SJSA1 (cell line): ENCODE measurements at regions not wholly inside any gene's neighbourhood (a gene's known extent, or its start where the extent isn't known, plus 50 kb on each side); places are given as distances from the start of the nearest gene placed in this dataset.

ENCODE experiments used
- DNase-seq, 2 experiments: peaks; one replicate each; pipeline ENCODE4 v3.0.0-alpha.2; 2015 to 2020; ENCODE audit warnings: low spot score in 2 of 2, low read depth in 1 of 2
- H3K27ac ChIP-seq: fragments of 250-450 bp; sonication (Bioruptor Pico); 2 replicates; pipeline ENCODE4 v1.5.1; 2020; ENCODE audit warnings: mild to moderate bottlenecking, moderate library complexity
- H3K27me3 ChIP-seq: fragments of 250-450 bp; sonication (Bioruptor Pico); replicated peaks from 2 replicates; pipeline ENCODE4 v1.5.1; 2020; ENCODE audit warnings: mild to moderate bottlenecking, moderate library complexity
- H3K36me3 ChIP-seq: fragments of 250-450 bp; sonication (Bioruptor Pico); 2 replicates; pipeline ENCODE4 v1.5.1; 2020; ENCODE audit warnings: mild to moderate bottlenecking
- H3K4me1 ChIP-seq: fragments of 250-450 bp; sonication (Bioruptor Pico); replicated peaks from 2 replicates; pipeline ENCODE4 v1.6.1; 2021; ENCODE audit warnings: mild to moderate bottlenecking
- H3K4me3 ChIP-seq: fragments of 250-450 bp; sonication (Bioruptor Pico); 2 replicates; pipeline ENCODE4 v1.5.1; 2020; ENCODE audit warnings: mild to moderate bottlenecking
- H3K9me3 ChIP-seq: fragments of 250-450 bp; sonication (Bioruptor Pico); replicated peaks from 2 replicates; pipeline ENCODE4 v1.5.1; 2020; ENCODE audit warnings: mild to moderate bottlenecking

DNA sequence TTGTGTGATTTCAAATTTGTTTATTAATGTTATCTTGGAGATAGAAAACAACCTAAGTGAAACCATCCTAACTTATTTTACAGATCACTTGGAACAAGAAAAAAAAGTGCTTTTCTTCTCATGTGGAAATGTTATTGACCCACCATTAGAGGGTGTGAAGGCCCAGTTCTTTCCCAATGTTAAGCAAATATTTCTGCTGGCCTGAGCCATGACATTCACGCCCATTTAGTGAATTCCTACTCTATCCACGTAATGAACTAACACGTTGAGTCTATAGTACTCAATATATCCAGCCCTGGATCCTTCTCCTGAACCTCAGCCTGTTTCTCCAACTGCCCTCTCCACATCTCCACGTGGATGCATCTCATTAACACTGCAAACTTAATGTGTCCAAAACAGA, 180.6 kb upstream of the ZFP64 start:
- H3K4me3 ChIP-seq: no peak overlapping the region
- no peak overlapping the region for H3K27ac ChIP-seq
- H3K4me1 ChIP-seq: no peaks in the 10 kb centered on the region
- no peaks in the 10 kb centered on the region for H3K27me3 ChIP-seq
- H3K9me3 ChIP-seq: no peaks in the 10 kb centered on the region
- H3K36me3 ChIP-seq: no peaks in the 10 kb centered on the region
- no peak for DNase-seq

DNA sequence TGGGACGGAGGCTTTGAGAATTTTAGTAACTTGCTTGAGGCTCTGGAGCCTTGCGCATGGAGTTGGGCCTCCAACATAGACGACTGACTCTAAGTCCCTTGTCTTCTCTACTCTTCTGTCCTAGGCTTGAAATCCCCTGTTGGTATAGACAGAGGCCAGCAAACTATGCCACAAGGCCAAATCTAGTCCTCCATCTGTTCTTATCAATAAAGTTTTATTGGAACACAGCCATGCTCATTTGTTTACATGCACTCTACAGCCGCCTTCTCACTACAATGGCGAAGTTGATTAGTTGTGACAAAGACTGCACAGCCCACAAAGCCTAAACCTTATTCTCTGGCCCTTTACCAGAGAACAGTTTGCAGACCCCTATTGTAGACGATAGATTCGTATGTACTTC, 174.1 kb upstream of the ZFP64 start:
- H3K27ac ChIP-seq: no peak overlapping the region
- H3K36me3 ChIP-seq: no peaks in the 10 kb centered on the region
- no peak for DNase-seq
- no peaks in the 10 kb centered on the region for H3K9me3 ChIP-seq
- no peaks in the 10 kb centered on the region for H3K27me3 ChIP-seq
- H3K4me1 ChIP-seq: no peaks in the 10 kb centered on the region
- H3K4me3 ChIP-seq: no peak overlapping the region

DNA sequence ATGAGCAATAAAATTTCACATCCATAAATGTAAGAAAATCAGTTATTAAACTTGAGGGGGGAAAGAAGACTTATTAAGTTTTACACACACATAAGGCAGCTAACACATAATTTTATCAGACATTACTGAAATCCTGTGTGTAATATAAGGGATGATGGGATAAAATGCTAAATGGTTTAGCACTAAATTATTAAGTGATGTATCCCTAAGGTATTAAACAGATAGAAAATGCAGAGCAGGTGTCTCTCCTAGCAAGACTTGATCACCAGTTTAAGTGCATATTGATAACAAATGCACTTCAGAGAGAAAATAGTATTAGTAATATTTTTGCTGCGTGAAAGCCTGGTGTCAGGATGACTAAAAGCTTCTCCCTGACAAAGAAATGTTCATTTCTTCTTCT, 172.8 kb upstream of the ZFP64 start:
- Histone ChIP-seq H3K4me1 (no peaks in the 10 kb centered on the region), H3K9me3 (no peaks in the 10 kb centered on the region), H3K4me3 (no peak overlapping the region), H3K27me3 (0 out of 2 replicates have a peak, but pooled peaks cover 2% of the 10 kb centered on the region), H3K36me3 (no peaks in the 10 kb centered on the region), H3K27ac (no peak overlapping the region)
- DNase-seq: no peak

DNA sequence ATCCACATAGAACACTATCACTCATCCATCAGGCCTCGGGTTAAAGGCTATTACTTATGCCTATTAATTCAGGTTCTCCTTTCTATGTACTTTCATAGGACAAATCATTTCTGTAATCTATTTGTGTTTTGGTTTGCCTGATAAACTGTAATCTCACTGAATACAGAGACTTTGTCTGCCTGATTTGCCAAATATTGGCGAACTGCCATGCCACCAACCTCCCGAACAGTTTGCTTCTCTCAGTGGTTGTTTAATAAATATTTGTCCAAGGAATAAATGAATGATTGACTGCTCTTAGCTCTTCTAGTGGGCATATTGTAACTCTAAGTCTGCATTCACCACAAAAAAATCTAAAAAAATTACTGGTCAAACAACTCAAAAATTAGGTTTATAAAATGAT, 170.1 kb upstream of the ZFP64 start:
- Histone ChIP-seq H3K4me3 (no peak overlapping the region), H3K27ac (no peak overlapping the region), H3K27me3 (0 out of 2 replicates have a peak, but pooled peaks cover 2% of the 10 kb centered on the region), H3K4me1 (no peaks in the 10 kb centered on the region), H3K36me3 (no peaks in the 10 kb centered on the region), H3K9me3 (no peaks in the 10 kb centered on the region)
- no peak for DNase-seq

DNA sequence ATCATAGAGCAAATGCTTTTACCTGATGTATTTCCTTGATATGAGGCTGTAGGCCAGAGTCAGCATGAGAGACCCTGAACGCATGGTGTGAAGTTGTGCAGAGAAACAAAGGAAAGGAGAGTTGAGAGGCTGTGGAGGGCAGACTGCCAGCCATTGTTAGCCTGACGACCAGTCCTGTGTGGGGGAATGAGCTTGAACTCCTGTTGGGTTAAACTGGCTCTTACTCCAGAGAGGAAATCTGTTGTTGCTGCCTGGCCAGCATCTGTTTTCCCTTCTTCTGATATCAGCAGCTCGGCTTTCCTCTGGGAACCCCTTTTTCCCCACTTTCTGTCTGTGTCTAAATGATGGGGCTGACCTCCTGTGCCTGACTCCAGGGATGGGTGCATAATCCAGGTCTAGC, 158.2 kb upstream of the ZFP64 start:
- no peaks in the 10 kb centered on the region for H3K9me3 ChIP-seq
- H3K27ac ChIP-seq: no peak overlapping the region
- H3K36me3 ChIP-seq: no peaks in the 10 kb centered on the region
- no peaks in the 10 kb centered on the region for H3K4me1 ChIP-seq
- no peak for DNase-seq
- H3K4me3 ChIP-seq: no peak overlapping the region
- H3K27me3 ChIP-seq: no peaks in the 10 kb centered on the region

DNA sequence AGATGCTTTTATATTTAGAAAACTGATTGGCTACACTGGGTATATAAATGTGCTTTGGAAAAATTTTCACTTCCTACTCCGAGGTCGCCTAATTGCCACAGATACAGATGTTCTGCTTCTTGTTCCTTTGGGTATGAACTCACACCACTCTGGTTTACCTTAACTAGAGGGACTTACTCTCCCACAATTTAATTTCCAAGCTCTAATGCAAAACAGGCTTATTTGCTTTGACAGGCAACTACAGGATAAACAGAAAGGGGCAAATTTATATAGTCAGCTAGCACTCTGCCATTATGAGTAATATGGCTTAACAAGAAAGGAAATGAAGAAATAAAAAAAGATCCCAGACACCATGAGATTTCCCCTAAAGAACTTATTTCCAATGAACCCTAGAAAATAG, 156.9 kb upstream of the ZFP64 start:
- Histone ChIP-seq H3K27ac (no peak overlapping the region), H3K4me3 (no peak overlapping the region), H3K36me3 (no peaks in the 10 kb centered on the region), H3K4me1 (no peaks in the 10 kb centered on the region), H3K27me3 (no peaks in the 10 kb centered on the region), H3K9me3 (no peaks in the 10 kb centered on the region)
- no peak for DNase-seq

DNA sequence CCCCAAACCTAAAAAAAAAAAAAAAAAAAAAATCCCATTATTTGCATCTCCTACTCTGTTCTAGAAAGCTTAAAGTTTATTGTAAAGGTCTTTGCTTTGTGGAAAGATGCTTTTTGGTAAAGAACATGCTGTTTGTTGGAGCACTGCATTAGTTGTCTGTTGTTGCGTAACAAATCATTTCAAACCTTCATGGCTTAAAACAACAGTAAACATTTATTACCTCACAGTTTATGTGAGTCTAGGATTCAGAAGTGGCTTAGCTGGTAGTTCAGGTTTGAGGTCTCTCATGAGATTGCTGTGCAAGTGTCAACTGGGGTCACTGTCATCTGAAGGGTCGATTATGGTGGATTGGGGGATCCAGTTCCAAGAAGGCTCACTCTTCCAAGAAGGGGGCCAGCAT, 155.2 kb upstream of the ZFP64 start:
- no peak overlapping the region for H3K4me3 ChIP-seq
- H3K27ac ChIP-seq: no peak overlapping the region
- DNase-seq: no peak
- no peaks in the 10 kb centered on the region for H3K4me1 ChIP-seq
- no peaks in the 10 kb centered on the region for H3K36me3 ChIP-seq
- H3K9me3 ChIP-seq: no peaks in the 10 kb centered on the region
- H3K27me3 ChIP-seq: no peaks in the 10 kb centered on the region

DNA sequence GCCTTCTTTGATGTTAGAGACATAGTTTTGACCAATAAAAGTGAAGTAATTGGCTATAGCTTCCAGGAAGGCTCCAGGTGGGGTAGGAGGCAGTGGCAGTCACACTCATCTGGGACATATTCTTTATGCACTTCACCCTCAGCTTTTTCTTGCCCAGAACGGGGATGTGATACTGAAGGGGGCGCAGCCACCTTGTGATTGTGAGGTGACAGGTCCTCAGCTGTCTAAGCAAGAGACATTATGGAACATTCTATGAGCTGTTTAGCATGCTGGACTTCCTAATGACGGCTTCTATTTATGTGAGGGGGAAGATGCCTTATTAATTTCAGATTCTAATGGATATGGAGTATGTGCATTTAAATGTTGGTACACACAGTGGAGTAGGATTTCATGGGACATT, 151.3 kb upstream of the ZFP64 start:
- no peaks in the 10 kb centered on the region for H3K9me3 ChIP-seq
- H3K4me3 ChIP-seq: no peak overlapping the region
- no peaks in the 10 kb centered on the region for H3K27me3 ChIP-seq
- H3K27ac ChIP-seq: no peak overlapping the region
- no peak for DNase-seq
- H3K36me3 ChIP-seq: no peaks in the 10 kb centered on the region
- no peaks in the 10 kb centered on the region for H3K4me1 ChIP-seq

DNA sequence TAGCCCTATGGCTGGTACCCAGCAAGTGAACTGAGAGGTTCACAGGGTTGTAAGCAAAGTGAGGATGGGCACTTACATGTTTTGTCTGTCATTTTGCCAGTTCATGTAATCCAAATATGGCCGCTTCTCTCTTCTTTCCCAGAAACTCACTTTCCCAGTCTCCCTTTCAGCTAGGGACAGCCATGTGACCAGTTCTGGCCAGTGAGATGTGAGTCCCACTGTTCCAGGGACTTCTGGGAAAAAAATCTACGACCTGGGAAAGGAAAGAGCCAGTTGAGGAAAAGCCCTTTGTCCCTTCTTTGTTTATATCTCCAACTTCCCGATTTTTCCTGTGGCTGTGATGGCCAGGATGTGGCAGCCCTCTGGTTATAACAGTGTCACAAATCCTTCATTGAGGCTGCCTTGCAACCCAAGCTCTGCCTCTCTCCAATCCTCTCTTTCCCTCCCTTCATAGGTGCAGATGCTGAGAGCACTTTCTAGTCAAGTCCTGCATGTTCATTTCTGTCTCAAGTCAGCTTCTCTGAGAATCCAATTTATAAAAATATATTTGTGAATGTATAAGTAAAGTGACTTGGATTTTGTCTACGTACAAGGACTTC, 148.6 kb upstream of the ZFP64 start:
- Histone ChIP-seq H3K4me3 (no peak overlapping the region), H3K9me3 (no peaks in the 10 kb centered on the region), H3K36me3 (no peaks in the 10 kb centered on the region), H3K27ac (no peak overlapping the region), H3K4me1 (no peaks in the 10 kb centered on the region), H3K27me3 (no peaks in the 10 kb centered on the region)
- no peak for DNase-seq

DNA sequence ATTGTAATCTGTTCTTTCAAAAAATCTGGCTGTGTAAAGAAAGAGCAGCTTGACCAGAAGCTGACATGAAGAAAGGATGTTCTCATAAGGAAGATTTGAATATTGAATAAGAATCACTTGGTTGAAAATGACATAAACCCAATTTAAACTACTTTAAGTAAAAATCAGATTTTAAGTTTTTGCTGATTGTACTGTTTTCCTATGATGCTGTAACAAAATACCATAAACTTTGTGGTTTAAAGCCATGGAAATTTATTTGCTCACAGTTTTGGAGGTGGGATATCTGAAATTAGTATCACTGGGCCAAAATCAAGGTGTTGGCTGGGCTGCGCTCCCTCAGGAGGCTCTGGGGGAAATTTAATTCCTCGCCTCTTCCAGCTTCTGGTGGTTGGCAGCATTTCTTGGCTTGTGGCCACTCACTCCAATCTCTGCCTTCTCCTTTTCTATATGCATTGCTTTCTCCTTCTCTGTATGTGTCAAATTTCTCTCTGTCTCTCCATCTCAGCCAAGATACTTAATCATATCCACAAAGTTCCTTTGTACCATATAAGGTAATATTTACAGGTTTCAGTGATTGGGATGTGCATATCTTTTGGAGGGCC, 141.2 kb upstream of the ZFP64 start:
- Histone ChIP-seq H3K36me3 (no peaks in the 10 kb centered on the region), H3K9me3 (no peaks in the 10 kb centered on the region; the same call in 1 of the 2 replicates), H3K27ac (no peak overlapping the region), H3K4me3 (no peak overlapping the region), H3K4me1 (no peaks in the 10 kb centered on the region), H3K27me3 (no peaks in the 10 kb centered on the region)
- DNase-seq: no peak

DNA sequence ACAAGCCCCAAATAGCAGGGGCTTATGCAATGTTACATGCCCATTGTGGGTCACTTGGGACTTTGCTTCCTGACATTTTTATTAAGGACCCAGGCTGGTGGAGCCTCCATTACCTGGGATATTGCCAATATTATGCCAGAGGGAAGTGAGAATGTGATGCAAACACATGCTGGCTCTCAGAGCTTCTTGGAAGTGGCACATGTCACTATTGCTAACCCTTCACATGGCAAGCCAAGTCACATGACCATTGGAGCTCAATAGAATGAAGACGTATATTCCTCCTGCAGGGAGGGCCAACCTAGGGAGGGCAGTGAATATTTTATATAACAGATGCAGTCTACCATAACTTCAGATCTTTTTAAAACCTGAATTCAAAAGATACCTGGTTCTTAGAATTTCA, 140.7 kb upstream of the ZFP64 start:
- DNase-seq: no peak
- Histone ChIP-seq H3K4me1 (no peaks in the 10 kb centered on the region), H3K27me3 (no peaks in the 10 kb centered on the region), H3K9me3 (no peaks in the 10 kb centered on the region; the same call in 1 of the 2 replicates), H3K4me3 (no peak overlapping the region), H3K36me3 (no peaks in the 10 kb centered on the region), H3K27ac (no peak overlapping the region)

DNA sequence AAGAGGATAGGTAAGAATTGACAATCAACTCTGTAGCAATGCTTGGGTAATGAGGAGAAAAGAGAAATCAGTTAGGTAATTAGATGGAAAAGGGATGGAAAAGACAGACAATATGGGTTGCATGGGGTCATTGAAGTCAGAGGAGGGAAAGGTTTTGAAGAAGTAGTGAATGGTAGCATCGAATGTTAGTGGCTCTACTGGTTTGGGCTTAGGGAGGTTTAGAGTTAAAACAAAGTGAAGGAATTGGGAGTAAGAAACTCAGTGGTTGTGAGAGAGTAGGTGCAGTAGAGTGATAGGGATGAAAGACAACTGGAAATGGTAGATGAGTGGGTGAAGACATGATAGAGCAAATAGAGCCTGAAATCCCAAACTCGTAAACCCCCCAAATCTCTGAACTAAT, 140.1 kb upstream of the ZFP64 start:
- H3K4me3 ChIP-seq: no peak overlapping the region
- DNase-seq: no peak
- H3K9me3 ChIP-seq: no peaks in the 10 kb centered on the region; the same call in 1 of the 2 replicates
- no peaks in the 10 kb centered on the region for H3K4me1 ChIP-seq
- H3K36me3 ChIP-seq: no peaks in the 10 kb centered on the region
- no peak overlapping the region for H3K27ac ChIP-seq
- H3K27me3 ChIP-seq: no peaks in the 10 kb centered on the region

DNA sequence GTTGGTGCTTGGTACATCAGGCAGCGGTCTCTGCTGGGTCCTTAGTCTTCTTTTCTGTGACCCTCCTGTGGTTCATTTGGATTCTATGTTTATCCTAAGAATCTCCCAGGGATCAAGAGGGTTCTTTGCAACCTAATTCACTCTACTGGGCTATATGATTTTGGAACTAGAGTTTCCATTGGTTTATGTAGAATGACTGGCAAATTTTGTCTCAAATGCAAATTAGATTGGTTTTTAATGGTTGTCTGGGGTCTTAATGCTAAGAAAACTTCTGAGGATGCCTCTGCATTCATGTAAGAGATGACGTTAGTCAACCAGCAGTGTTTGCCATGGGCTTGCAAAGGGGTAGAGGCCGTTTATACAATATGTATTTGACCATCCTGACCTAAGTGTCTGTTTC, 129.8 kb upstream of the ZFP64 start:
- H3K4me1 ChIP-seq: no peaks in the 10 kb centered on the region
- H3K36me3 ChIP-seq: no peaks in the 10 kb centered on the region
- H3K27ac ChIP-seq: no peak overlapping the region
- no peaks in the 10 kb centered on the region for H3K9me3 ChIP-seq
- no peak overlapping the region for H3K4me3 ChIP-seq
- H3K27me3 ChIP-seq: no peaks in the 10 kb centered on the region; the same call in 1 of the 2 replicates
- no peak for DNase-seq

DNA sequence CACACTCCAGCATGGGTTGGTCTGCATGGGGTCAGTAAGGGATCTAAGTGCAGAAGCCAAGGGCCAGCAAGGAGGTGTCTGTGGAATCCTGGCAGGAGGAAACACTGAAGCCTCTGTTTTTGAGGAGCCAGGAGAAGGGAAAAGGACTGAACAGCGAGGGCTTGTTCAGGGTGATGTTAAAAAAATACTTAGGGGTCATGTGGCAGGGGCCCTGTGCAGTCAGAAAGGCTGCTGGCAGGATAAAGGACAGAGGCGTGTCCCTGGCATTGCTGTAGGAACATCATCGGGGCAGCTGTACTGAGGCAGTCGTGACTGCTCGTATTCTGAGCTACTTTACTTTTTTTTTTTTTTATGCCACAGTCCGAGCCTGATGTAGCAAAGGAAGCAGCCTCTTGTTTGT, 127.1 kb upstream of the ZFP64 start:
- no peak overlapping the region for H3K4me3 ChIP-seq
- no peaks in the 10 kb centered on the region for H3K36me3 ChIP-seq
- H3K27ac ChIP-seq: no peak overlapping the region
- no peaks in the 10 kb centered on the region for H3K9me3 ChIP-seq
- no peak for DNase-seq
- no peaks in the 10 kb centered on the region; the same call in 1 of the 2 replicates for H3K27me3 ChIP-seq
- H3K4me1 ChIP-seq: no peaks in the 10 kb centered on the region
